K562 (cell line): ENCODE measurements at regions not wholly inside any gene's neighbourhood (a gene's known extent, or its start where the extent isn't known, plus 50 kb on each side); places are given as distances from the start of the nearest gene placed in this dataset.

Source experiments
- ARID1B ChIP-seq: fragments of 450-650 bp; IDR thresholded peaks from 2 replicates; pipeline ENCODE4 v1.6.1; 2016; ENCODE audit warnings: antibody characterized with exemption, mild to moderate bottlenecking, inconsistent platforms
- ARID3A ChIP-seq: IDR thresholded peaks from 2 replicates; pipeline ENCODE4 v1.6.1; 2012; ENCODE audit warnings: low read depth, low read length, improper control_type of control experiment, borderline replicate concordance
- ARID3B ChIP-seq: fragments of 250-450 bp; sonication (Bioruptor Pico); IDR thresholded peaks from 2 replicates; pipeline ENCODE4 v1.4.0; 2020; ENCODE audit warnings: borderline replicate concordance
- CBX2 ChIP-seq: fragments of 200-600 bp; sonication (generic); IDR thresholded peaks from one replicate; pipeline ENCODE4 v1.6.1; 2012; ENCODE audit warnings: mild to moderate bottlenecking, low read length, inconsistent platforms; ENCODE audit not compliant: insufficient read depth, poor library complexity, severe bottlenecking
- FOS ChIP-seq: IDR thresholded peaks from 3 replicates; pipeline ENCODE4 v1.6.1; 2011; ENCODE audit not compliant: insufficient read length; ENCODE audit errors: extremely low read depth
- FOXA1 ChIP-seq: fragments of 450-650 bp; IDR thresholded peaks from 2 replicates; pipeline ENCODE4 v1.6.1; 2016; ENCODE audit warnings: mild to moderate bottlenecking, borderline replicate concordance
- GABPA ChIP-seq: fragments of 200-800 bp; sonication (Bioruptor generic); conservative IDR thresholded peaks from 2 replicates; pipeline ENCODE4 v1.6.1; 2016; ENCODE audit warnings: low read depth, missing genetic modification characterization, missing compliant biosample characterization
- HMBOX1 ChIP-seq: sonication (generic); IDR thresholded peaks from 2 replicates; pipeline ENCODE4 v1.6.1; 2016
- MEIS2 ChIP-seq: fragments of 450-650 bp; IDR thresholded peaks from 2 replicates; pipeline ENCODE4 v1.6.1; 2014; ENCODE audit warnings: mild to moderate bottlenecking; ENCODE audit not compliant: partially characterized antibody
- MYNN ChIP-seq, 2 experiments: sonication (generic); formaldehyde crosslinking in 1 of 2; IDR thresholded peaks; 2 replicates each; pipeline versions ENCODE4 v1.5.0 to v1.6.1; 2016 to 2020; ENCODE audit warnings: antibody characterized with exemption in 1 of 2, missing genetic modification reagents in 1 of 2
- PHTF2 ChIP-seq: fragments of 250-450 bp; sonication (Bioruptor Pico); IDR thresholded peaks from 2 replicates; pipeline ENCODE4 v1.5.0; 2021; ENCODE audit warnings: mild to moderate bottlenecking
- POLR2AphosphoS5 ChIP-seq: IDR thresholded peaks from 2 replicates; pipeline ENCODE4 v1.6.1; 2011; ENCODE audit warnings: mild to moderate bottlenecking, low read depth, low read length, moderate library complexity; ENCODE audit not compliant: control insufficient read depth, insufficient read depth
- PRPF4 ChIP-seq: fragments of 200-400 bp; formaldehyde crosslinking; IDR thresholded peaks from one replicate; pipeline ENCODE4 v1.6.1; 2017; ENCODE audit warnings: low read length, low read depth, mild to moderate bottlenecking; ENCODE audit not compliant: insufficient read depth, poor library complexity, severe bottlenecking
- RBM15 ChIP-seq: fragments of 200-400 bp; formaldehyde crosslinking; IDR thresholded peaks from 2 replicates; pipeline ENCODE4 v1.6.1; 2018; ENCODE audit warnings: mild to moderate bottlenecking, low read length, moderate library complexity; ENCODE audit not compliant: insufficient read depth
- RFX5 ChIP-seq: IDR thresholded peaks from 2 replicates; pipeline ENCODE4 v1.6.1; 2011; ENCODE audit warnings: low read depth, mild to moderate bottlenecking, improper control_type of control experiment, low read length
- SRSF3 ChIP-seq: fragments of 200-400 bp; formaldehyde crosslinking; IDR thresholded peaks from 2 replicates; pipeline ENCODE4 v1.6.1; 2016; ENCODE audit warnings: mild to moderate bottlenecking, low read length, moderate library complexity; ENCODE audit not compliant: insufficient read depth
- TBL1XR1 ChIP-seq, 2 experiments: IDR thresholded peaks; 2 replicates each; pipeline ENCODE4 v1.6.1; 2012; ENCODE audit warnings: improper control_type of control experiment in 2 of 2, low read length in 2 of 2, mild to moderate bottlenecking in 1 of 2
- TGIF2 ChIP-seq: sonication (generic); formaldehyde crosslinking; IDR thresholded peaks from 2 replicates; pipeline ENCODE4 v1.8.1; 2022; ENCODE audit warnings: mild to moderate bottlenecking, missing genetic modification reagents, moderate library complexity
- TRIM28 ChIP-seq: fragments of 450-650 bp; IDR thresholded peaks from 2 replicates; pipeline ENCODE4 v1.6.1; 2017
- ZNF280B ChIP-seq: fragments of 250-450 bp; sonication (Bioruptor Pico); IDR thresholded peaks from 2 replicates; pipeline ENCODE4 v1.5.1; 2021; ENCODE audit warnings: mild to moderate bottlenecking
- ZNF512 ChIP-seq: IDR thresholded peaks from 2 replicates; pipeline ENCODE4 v1.6.1; 2016; ENCODE audit warnings: missing genetic modification characterization, missing compliant biosample characterization
- ZNF76 ChIP-seq: fragments of 250-450 bp; sonication (Bioruptor Pico); IDR thresholded peaks from 2 replicates; pipeline ENCODE4 v1.4.0; 2020; ENCODE audit warnings: mild to moderate bottlenecking, moderate library complexity, borderline replicate concordance

GRCh38 chr1:43009274-43009673, 50.6 kb upstream of the SLC2A1 start (continued):
- no peak for TF ChIP-seq POLR2AphosphoS5
- no peak for TF ChIP-seq ARID3B (CRISPR knock-in tag)
- TF ChIP-seq RFX5 = no peak
- TF ChIP-seq CBX2 = no peak
- TF ChIP-seq TRIM28 = no peak
- peak; percentile 46; the same call in 1 of the 2 replicates for TF ChIP-seq HMBOX1
- no peak for TF ChIP-seq ZNF512 (tag)
- peak; percentile 66 for TF ChIP-seq MEIS2
- TF ChIP-seq FOS = no peak
- no peak for TF ChIP-seq MYNN (IDR thresholded peaks at IDR 0.05)
- no peak for TF ChIP-seq MYNN (CRISPR knock-in tag; IDR thresholded peaks at IDR 0.05)
- TF ChIP-seq TBL1XR1 (IDR thresholded peaks at IDR 0.05; ENCODE audit: low read length in 2 of 2) = 0 out of 4 replicates have a peak, but pooled peaks of 1 of the 2 experiments have one; percentile 17
- peak; percentile 63; the same call in 1 of the 2 replicates for TF ChIP-seq ARID1B
- no peak for TF ChIP-seq ZNF76 (CRISPR knock-in tag)
- no peak for TF ChIP-seq TGIF2 (CRISPR knock-in tag)
- peak; percentile 94 for TF ChIP-seq ARID3A
- no peak for TF ChIP-seq FOXA1
- 0 out of 2 replicates have a peak, but pooled peaks have one; percentile 24 for TF ChIP-seq GABPA (tag)
- TF ChIP-seq SRSF3 = no peak
- TF ChIP-seq ZNF280B (CRISPR knock-in tag) = no peak
- TF ChIP-seq PHTF2 (CRISPR knock-in tag) = no peak
- no peak for TF ChIP-seq PRPF4
- TF ChIP-seq RBM15 = no peak
